ENCODE measurements at regions not wholly inside any gene's neighbourhood (a gene's known extent, or its start where the extent isn't known, plus 50 kb on each side); places are given as distances from the start of the nearest gene placed in this dataset.

GRCh38 chr1:81556968-81557367 lies 243.8 kb upstream of the ADGRL2 start:
- no peak overlapping the region for H3K9ac ChIP-seq (ENCODE audit: low read length)
- TF ChIP-seq, protein P1, sequence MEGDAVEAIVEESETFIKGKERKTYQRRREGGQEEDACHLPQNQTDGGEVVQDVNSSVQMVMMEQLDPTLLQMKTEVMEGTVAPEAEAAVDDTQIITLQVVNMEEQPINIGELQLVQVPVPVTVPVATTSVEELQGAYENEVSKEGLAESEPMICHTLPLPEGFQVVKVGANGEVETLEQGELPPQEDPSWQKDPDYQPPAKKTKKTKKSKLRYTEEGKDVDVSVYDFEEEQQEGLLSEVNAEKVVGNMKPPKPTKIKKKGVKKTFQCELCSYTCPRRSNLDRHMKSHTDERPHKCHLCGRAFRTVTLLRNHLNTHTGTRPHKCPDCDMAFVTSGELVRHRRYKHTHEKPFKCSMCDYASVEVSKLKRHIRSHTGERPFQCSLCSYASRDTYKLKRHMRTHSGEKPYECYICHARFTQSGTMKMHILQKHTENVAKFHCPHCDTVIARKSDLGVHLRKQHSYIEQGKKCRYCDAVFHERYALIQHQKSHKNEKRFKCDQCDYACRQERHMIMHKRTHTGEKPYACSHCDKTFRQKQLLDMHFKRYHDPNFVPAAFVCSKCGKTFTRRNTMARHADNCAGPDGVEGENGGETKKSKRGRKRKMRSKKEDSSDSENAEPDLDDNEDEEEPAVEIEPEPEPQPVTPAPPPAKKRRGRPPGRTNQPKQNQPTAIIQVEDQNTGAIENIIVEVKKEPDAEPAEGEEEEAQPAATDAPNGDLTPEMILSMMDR (IDR thresholded peaks at IDR 0.05; ENCODE audit: low read length): no peak
- no peak for TF ChIP-seq EZH2 (IDR thresholded peaks at IDR 0.05; ENCODE audit: borderline replicate concordance, low read length)
- H3K79me2 ChIP-seq (ENCODE audit: insufficient read depth, low read length): no peaks in the 10 kb centered on the region
- H4K20me1 ChIP-seq (ENCODE audit: insufficient read depth, low read length): no peaks in the 10 kb centered on the region
- no peak overlapping the region for H3K4me3 ChIP-seq (ENCODE audit: low read depth, low read length, poor library complexity, severe bottlenecking)
- H3K4me2 ChIP-seq (ENCODE audit: low read length): no peak overlapping the region
- H2AFZ ChIP-seq (ENCODE audit: low read length): no peak overlapping the region
- no peaks in the 10 kb centered on the region for H3K36me3 ChIP-seq (ENCODE audit: insufficient read depth, low read length)
- H3K9me3 ChIP-seq (ENCODE audit: low read length): no peaks in the 10 kb centered on the region
- H3K4me1 ChIP-seq (ENCODE audit: insufficient read depth, low read length, severe bottlenecking): no peaks in the 10 kb centered on the region
- no peaks in the 10 kb centered on the region for H3K27me3 ChIP-seq (ENCODE audit: insufficient read depth, low read length)
- no peaks in the 10 kb centered on the region for H3K9me2 ChIP-seq (ENCODE audit: low read depth, low read length)
- no peak overlapping the region for H3K27ac ChIP-seq (ENCODE audit: low read depth, low read length, poor library complexity, severe bottlenecking)
- no peaks in the 10 kb centered on the region for H3F3A ChIP-seq (ENCODE audit: insufficient read depth, low read length)

- Histone ChIP-seq H2AFZ (ENCODE audit: low read length) (no peak overlapping the region), H3K9ac (ENCODE audit: low read length) (no peak overlapping the region)
- TF ChIP-seq, protein P1 (IDR thresholded peaks at IDR 0.05; ENCODE audit: low read length): no peak
- no peak for TF ChIP-seq EZH2 (IDR thresholded peaks at IDR 0.05; ENCODE audit: borderline replicate concordance, low read length)
Measured at GRCh38 chr1:81554534-81554933, 246.2 kb upstream of the ADGRL2 start.

DNA sequence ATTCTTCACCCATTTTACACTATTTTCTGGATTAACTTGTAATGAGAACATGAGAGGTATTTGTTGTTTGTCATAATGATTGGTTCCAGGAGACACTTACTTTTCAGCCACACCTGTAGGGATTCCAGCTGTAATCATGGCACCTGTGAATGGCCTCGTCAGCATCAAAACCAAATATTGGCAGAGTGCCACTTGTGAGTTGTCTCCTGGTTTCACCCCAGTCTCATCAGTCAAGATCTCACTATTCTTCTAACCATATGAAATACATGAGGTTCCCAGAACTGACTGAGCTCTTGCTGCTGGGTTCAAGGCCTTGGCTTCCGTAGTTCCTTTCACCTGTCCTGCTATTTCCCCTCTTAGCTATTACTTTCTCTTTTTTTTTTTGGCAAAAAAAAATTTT lies 246.6 kb upstream of the ADGRL2 start:
- Histone ChIP-seq H3K9me2 (ENCODE audit: low read depth, low read length) (no peaks in the 10 kb centered on the region), H2AFZ (ENCODE audit: low read length) (no peak overlapping the region), H3K36me3 (ENCODE audit: insufficient read depth, low read length) (no peaks in the 10 kb centered on the region), H3K79me2 (ENCODE audit: insufficient read depth, low read length) (no peaks in the 10 kb centered on the region), H3K4me3 (ENCODE audit: low read depth, low read length, poor library complexity, severe bottlenecking) (no peak overlapping the region), H3K27ac (ENCODE audit: low read depth, low read length, poor library complexity, severe bottlenecking) (no peak overlapping the region), H3K9me3 (ENCODE audit: low read length) (no peaks in the 10 kb centered on the region), H3K4me1 (ENCODE audit: insufficient read depth, low read length, severe bottlenecking) (no peaks in the 10 kb centered on the region), H3K27me3 (ENCODE audit: insufficient read depth, low read length) (no peaks in the 10 kb centered on the region), H3F3A (ENCODE audit: insufficient read depth, low read length) (no peaks in the 10 kb centered on the region), H4K20me1 (ENCODE audit: insufficient read depth, low read length) (no peaks in the 10 kb centered on the region), H3K4me2 (ENCODE audit: low read length) (no peak overlapping the region), H3K9ac (ENCODE audit: low read length) (no peak overlapping the region)
- TF ChIP-seq, protein P1 (IDR thresholded peaks at IDR 0.05; ENCODE audit: low read length): no peak
- no peak for TF ChIP-seq EZH2 (IDR thresholded peaks at IDR 0.05; ENCODE audit: borderline replicate concordance, low read length)

More at GRCh38 chr1:81554534-81554933, 246.2 kb upstream of the ADGRL2 start:
- Histone ChIP-seq H3K27me3 (ENCODE audit: insufficient read depth, low read length) (no peaks in the 10 kb centered on the region), H4K20me1 (ENCODE audit: insufficient read depth, low read length) (no peaks in the 10 kb centered on the region), H3K79me2 (ENCODE audit: insufficient read depth, low read length) (no peaks in the 10 kb centered on the region), H3K4me1 (ENCODE audit: insufficient read depth, low read length, severe bottlenecking) (no peaks in the 10 kb centered on the region), H3K4me3 (ENCODE audit: low read depth, low read length, poor library complexity, severe bottlenecking) (no peak overlapping the region), H3K36me3 (ENCODE audit: insufficient read depth, low read length) (no peaks in the 10 kb centered on the region), H3K27ac (ENCODE audit: low read depth, low read length, poor library complexity, severe bottlenecking) (no peak overlapping the region), H3K4me2 (ENCODE audit: low read length) (no peak overlapping the region), H3F3A (ENCODE audit: insufficient read depth, low read length) (no peaks in the 10 kb centered on the region), H3K9me3 (ENCODE audit: low read length) (no peaks in the 10 kb centered on the region), H3K9me2 (ENCODE audit: low read depth, low read length) (no peaks in the 10 kb centered on the region)
